ENCODE measurements at regions not wholly inside any gene's neighbourhood (a gene's known extent, or its start where the extent isn't known, plus 50 kb on each side); places are given as distances from the start of the nearest gene placed in this dataset.

DNA sequence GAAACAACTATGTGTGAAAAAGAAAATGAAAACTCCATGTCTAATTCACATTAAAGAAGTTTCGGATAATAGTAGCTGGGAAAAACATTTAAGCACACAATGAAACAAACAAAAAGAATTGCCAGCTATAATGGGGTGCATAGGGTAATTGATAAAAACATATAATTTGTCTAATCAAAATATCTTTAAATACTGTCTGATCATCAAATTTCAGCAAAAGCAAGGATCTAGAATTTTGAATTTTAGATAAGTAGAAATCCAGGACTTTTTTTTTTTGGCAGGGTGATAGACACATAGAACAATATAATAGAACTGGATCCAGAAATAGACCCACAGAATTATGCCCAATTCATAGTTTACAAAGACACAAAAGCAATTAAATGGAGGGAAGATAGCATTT is 585.0 kb downstream of the TAF11L14 start:
- BruUV-seq (replicated peaks), result no TSS peak
- H3K36me3 ChIP-seq (ENCODE audit: control insufficient read depth, insufficient read depth, low read length), result no peaks in the 10 kb centered on the region
- H3K56ac ChIP-seq (ENCODE audit: extremely low read depth, insufficient read depth, low read length), result no peak overlapping the region
- no peaks in the 10 kb centered on the region for H3K9me3 ChIP-seq (ENCODE audit: control insufficient read depth, insufficient read depth, low read length)
- no CpG with 5 or more reads among the region's 1 CpG for WGBS, 2 experiments (ENCODE audit: extremely low coverage in 2 of 2, insufficient read length in 1 of 2)
- H3K4me3 ChIP-seq (ENCODE audit: insufficient read depth, low read depth, low read length), result no peak overlapping the region
- H3K4me1 ChIP-seq (ENCODE audit: control insufficient read depth, insufficient read depth, low read length), result no peaks in the 10 kb centered on the region
- intact Hi-C loops (cut with micrococcal nuclease) (no loop called here), dilution Hi-C loops (cut with HindIII; ENCODE audit: low sequenced_read_pairs, unreplicated experiment) (no loop called here), in situ Hi-C loops (cut with MboI; ENCODE audit: low sequenced_read_pairs) (no loop called here)
- no peak overlapping the region for H3K23ac ChIP-seq (ENCODE audit: low read depth, low read length)
- H4K91ac ChIP-seq (ENCODE audit: insufficient read depth, low read depth, low read length), result no peak overlapping the region
- no peak overlapping the region for H2BK20ac ChIP-seq (ENCODE audit: low read depth, low read length)
- no peaks in the 10 kb centered on the region for H3K27me3 ChIP-seq (ENCODE audit: control insufficient read depth, insufficient read depth, low read length)
- no peak overlapping the region for H2BK15ac ChIP-seq (ENCODE audit: low read depth, low read length)
- H3K9me1 ChIP-seq (ENCODE audit: insufficient read depth, low read length), result no peaks in the 10 kb centered on the region
- no peak overlapping the region for H2BK5ac ChIP-seq (ENCODE audit: low read depth, low read length, poor library complexity, severe bottlenecking)
- no peak overlapping the region for H4K8ac ChIP-seq (ENCODE audit: low read depth in 2 of 2, low read length in 2 of 2)
- H2AK9ac ChIP-seq (replicated peaks; ENCODE audit: low read depth, low read length, poor library complexity), result no peak overlapping the region
- no peak overlapping the region for H3K18ac ChIP-seq (ENCODE audit: low read depth, low read length)
- no peak overlapping the region for H3K27ac ChIP-seq (ENCODE audit: insufficient read depth, low read length)
- ChIA-PET POLR2A (ENCODE audit: unreplicated experiment) (interaction anchor here (0.6 kb wide), 1 partner anchor 18 kb away, joined by 4 read pairs; no protein-coding TSS in a partner anchor), CTCF (interaction anchor here (0.7 kb wide), 1 partner anchor 19 kb away, joined by 6 read pairs; no protein-coding TSS in a partner anchor)
- no peak overlapping the region for H4K5ac ChIP-seq (ENCODE audit: low read depth, low read length)
- H3K9ac ChIP-seq (ENCODE audit: low read depth, low read length), result no peak overlapping the region
- H2AK5ac ChIP-seq (ENCODE audit: low read depth, low read length), result no peak overlapping the region
- no peak for ATAC-seq (ENCODE audit: low read depth)
- H3K14ac ChIP-seq (replicated peaks; ENCODE audit: low read depth, low read length), result no peak overlapping the region
- no peaks in the 10 kb centered on the region for H3K79me1 ChIP-seq (ENCODE audit: low read depth in 1 of 2, low read length in 2 of 2)
- H4K20me1 ChIP-seq (ENCODE audit: insufficient read depth, low read length), result no peaks in the 10 kb centered on the region
- TF ChIP-seq NFE2L2 (IDR thresholded peaks at IDR 0.05; ENCODE audit: low read depth, low read length), result no peak
- TF ChIP-seq MAFK (IDR thresholded peaks at IDR 0.05; ENCODE audit: low read depth, low read length), result peak; percentile 38; the same call in 1 of the 2 replicates
- H2AFZ ChIP-seq (replicated peaks; ENCODE audit: low read length, poor library complexity), result no peak overlapping the region
- H3K4me2 ChIP-seq (ENCODE audit: low read depth, low read length), result no peak overlapping the region
- no peak for DNase-seq
- no peak overlapping the region for H2BK120ac ChIP-seq (ENCODE audit: low read depth, low read length)
- H3K4ac ChIP-seq (ENCODE audit: low read depth, low read length), result no peak overlapping the region

Measured in IMR-90 (cell line).